ENCODE measurements at regions not wholly inside any gene's neighbourhood (a gene's known extent, or its start where the extent isn't known, plus 50 kb on each side); places are given as distances from the start of the nearest gene placed in this dataset.

DNA sequence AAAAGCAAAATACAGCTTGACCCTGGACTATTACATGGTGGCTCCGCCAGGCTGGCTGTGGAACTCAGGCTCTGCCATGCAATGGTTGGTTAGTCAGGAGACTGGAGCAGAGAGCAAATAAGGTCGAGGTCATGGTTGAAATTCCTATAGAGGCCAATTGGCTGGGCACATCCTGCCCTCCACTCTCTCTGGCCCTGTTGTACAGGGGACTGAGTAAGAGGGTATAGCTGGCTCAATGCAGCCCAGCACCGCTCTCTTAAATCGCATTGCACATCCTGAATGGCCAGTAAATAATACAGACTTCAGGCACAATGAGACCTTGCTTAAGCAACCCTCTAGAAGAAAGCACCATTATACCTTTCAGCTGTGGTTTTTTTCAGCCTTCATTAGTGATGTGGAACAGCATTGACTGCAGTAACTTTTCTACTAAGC, 59.3 kb upstream of the PPP2R5A start:
- peak; percentile 48 to 50 for ATAC-seq (replicated peaks)
- Mint-ChIP-seq H3K27ac (no peak overlapping the region), H3K36me3 (no peaks in the 10 kb centered on the region), H3K4me1 (peaks cover 10 to 11% of the 10 kb centered on the region in 2 donors), H3K9me3 (no peaks in the 10 kb centered on the region), H3K4me3 (no peak overlapping the region), H3K27me3 (no peaks in the 10 kb centered on the region)
- no peak for DNase-seq

GRCh38 chr1:212226467-212226866, 58.7 kb upstream of the PPP2R5A start:
- no peak for DNase-seq
- Mint-ChIP-seq H3K4me1 (peaks cover 10 to 11% of the 10 kb centered on the region in 2 donors), H3K4me3 (no peak overlapping the region), H3K36me3 (no peaks in the 10 kb centered on the region), H3K9me3 (no peaks in the 10 kb centered on the region), H3K27me3 (peaks cover 0 to 3% of the 10 kb centered on the region in 2 donors), H3K27ac (peak overlapping the region; percentile 14)
- no peak for ATAC-seq (replicated peaks)

- peaks cover 0 to 3% of the 10 kb centered on the region in 2 donors for H3K27me3 Mint-ChIP-seq
- H3K27ac Mint-ChIP-seq: no peak overlapping the region
- no peak overlapping the region for H3K4me3 Mint-ChIP-seq
- DNase-seq (no peak), ATAC-seq (replicated peaks) (no peak)
- H3K9me3 Mint-ChIP-seq: no peaks in the 10 kb centered on the region
- no peaks in the 10 kb centered on the region for H3K36me3 Mint-ChIP-seq
- H3K4me1 Mint-ChIP-seq: peaks cover 10 to 11% of the 10 kb centered on the region in 2 donors
Observed at GRCh38 chr1:212228076-212228475, 57.1 kb upstream of the PPP2R5A start.

DNA sequence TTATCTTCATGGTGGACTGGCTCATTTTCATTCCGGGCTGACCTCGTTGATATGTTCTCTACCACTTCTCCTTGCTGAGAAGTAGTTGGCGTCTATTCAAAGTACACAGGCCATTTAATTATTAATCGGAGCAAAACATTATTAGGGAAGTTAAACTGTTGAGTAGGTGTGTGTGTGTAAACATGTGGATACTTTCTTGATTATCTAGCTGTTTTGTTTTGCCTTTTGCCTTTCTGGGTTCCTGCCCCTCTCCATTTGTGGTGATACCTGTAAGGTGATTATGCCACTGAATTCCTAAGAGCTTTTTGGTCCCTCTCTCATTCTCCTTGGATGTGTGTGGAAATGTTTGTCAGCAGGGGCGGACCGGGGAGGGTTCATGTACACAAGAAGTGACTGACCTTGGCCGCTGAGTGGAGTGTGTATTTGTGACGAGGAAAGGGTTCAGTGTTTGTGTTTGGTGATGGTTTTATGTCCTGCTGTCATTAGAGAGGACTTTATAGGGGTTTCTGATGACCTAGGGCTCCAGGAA, 56.6 kb upstream of the PPP2R5A start:
- ATAC-seq (replicated peaks): no peak
- no peak overlapping the region for H3K27ac Mint-ChIP-seq
- H3K4me3 Mint-ChIP-seq: no peak overlapping the region
- H3K4me1 Mint-ChIP-seq: peaks cover 12 to 16% of the 10 kb centered on the region in 2 donors
- H3K27me3 Mint-ChIP-seq: peaks cover 0 to 3% of the 10 kb centered on the region in 2 donors
- no peak for DNase-seq
- no peaks in the 10 kb centered on the region for H3K9me3 Mint-ChIP-seq
- no peaks in the 10 kb centered on the region for H3K36me3 Mint-ChIP-seq

- no peak overlapping the region for H3K4me3 Mint-ChIP-seq
- no peak overlapping the region for H3K27ac Mint-ChIP-seq
- H3K9me3 Mint-ChIP-seq: no peaks in the 10 kb centered on the region
- ATAC-seq (replicated peaks) (no peak), DNase-seq (no peak)
- peaks cover 10 to 21% of the 10 kb centered on the region in 2 donors for H3K4me1 Mint-ChIP-seq
- no peaks in the 10 kb centered on the region for H3K36me3 Mint-ChIP-seq
- peaks cover 0 to 3% of the 10 kb centered on the region in 2 donors for H3K27me3 Mint-ChIP-seq
Observed at GRCh38 chr1:212229654-212230053, 55.6 kb upstream of the PPP2R5A start.

DNA sequence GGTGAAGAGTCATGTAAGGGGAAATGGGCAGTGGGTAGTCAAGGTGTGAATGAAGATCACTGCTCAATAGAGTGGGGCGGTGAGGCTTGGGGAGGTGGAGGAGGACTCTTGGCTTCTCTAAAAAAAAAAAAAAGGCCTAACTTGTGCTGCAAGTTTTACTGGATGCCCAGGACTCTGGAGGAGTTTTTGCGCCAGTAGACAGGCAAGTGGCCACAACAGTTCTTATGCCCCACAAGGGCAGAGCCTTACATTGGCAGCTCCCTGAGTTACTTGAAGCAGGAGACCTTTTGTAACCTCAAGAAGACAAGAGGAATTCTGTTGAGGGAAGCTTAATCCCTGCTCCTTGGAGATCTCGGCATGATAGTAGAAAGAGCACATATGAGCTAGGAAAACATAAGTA, 54.9 kb upstream of the PPP2R5A start:
- Mint-ChIP-seq H3K9me3 (no peaks in the 10 kb centered on the region), H3K36me3 (no peaks in the 10 kb centered on the region), H3K27ac (no peak overlapping the region), H3K27me3 (peaks cover 0 to 3% of the 10 kb centered on the region in 2 donors), H3K4me3 (no peak overlapping the region), H3K4me1 (peaks cover 11 to 26% of the 10 kb centered on the region in 2 donors)
- DNase-seq: no peak
- ATAC-seq (replicated peaks): no peak

- Mint-ChIP-seq H3K27ac (no peak overlapping the region), H3K4me1 (peaks cover 7 to 17% of the 10 kb centered on the region in 2 donors), H3K9me3 (no peaks in the 10 kb centered on the region), H3K27me3 (peaks cover 0 to 3% of the 10 kb centered on the region in 2 donors), H3K36me3 (no peaks in the 10 kb centered on the region), H3K4me3 (no peak overlapping the region)
- DNase-seq (no peak), ATAC-seq (replicated peaks) (no peak)
Observed at GRCh38 chr1:212231372-212231771, 53.8 kb upstream of the PPP2R5A start.

- Mint-ChIP-seq H3K4me1 (peaks cover 6 to 15% of the 10 kb centered on the region in 2 donors), H3K4me3 (no peak overlapping the region), H3K9me3 (no peaks in the 10 kb centered on the region), H3K27me3 (peaks cover 0 to 3% of the 10 kb centered on the region in 2 donors), H3K27ac (no peak overlapping the region), H3K36me3 (no peaks in the 10 kb centered on the region)
- no peak for DNase-seq
- ATAC-seq (replicated peaks): no peak
Observed at GRCh38 chr1:212232090-212232489, 53.1 kb upstream of the PPP2R5A start.

DNA sequence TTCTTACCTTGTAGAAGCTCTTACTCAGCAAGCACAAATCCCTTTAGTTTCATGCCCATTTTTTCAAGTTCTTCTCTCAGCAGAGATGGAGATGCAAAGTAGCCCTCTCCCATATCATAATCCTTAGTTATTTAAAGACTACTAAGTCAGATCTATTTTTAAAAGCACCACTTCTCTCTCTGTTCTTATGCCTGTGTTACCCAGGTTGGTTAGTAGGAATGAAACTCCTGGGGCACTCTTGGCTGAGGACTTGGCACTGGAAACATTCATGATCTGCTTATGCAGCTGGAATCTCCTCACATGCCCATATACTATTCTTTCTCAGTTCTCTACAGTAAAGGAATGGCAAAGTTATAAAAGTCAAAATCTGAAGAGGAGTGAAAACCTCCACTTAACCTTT, 51.9 kb upstream of the PPP2R5A start:
- DNase-seq (no peak), ATAC-seq (replicated peaks) (no peak)
- no peaks in the 10 kb centered on the region for H3K9me3 Mint-ChIP-seq
- H3K4me3 Mint-ChIP-seq: no peak overlapping the region
- no peak overlapping the region for H3K27ac Mint-ChIP-seq
- no peaks in the 10 kb centered on the region for H3K36me3 Mint-ChIP-seq
- peaks cover 0 to 3% of the 10 kb centered on the region in 2 donors for H3K27me3 Mint-ChIP-seq
- peaks cover 5 to 15% of the 10 kb centered on the region in 2 donors for H3K4me1 Mint-ChIP-seq

DNA sequence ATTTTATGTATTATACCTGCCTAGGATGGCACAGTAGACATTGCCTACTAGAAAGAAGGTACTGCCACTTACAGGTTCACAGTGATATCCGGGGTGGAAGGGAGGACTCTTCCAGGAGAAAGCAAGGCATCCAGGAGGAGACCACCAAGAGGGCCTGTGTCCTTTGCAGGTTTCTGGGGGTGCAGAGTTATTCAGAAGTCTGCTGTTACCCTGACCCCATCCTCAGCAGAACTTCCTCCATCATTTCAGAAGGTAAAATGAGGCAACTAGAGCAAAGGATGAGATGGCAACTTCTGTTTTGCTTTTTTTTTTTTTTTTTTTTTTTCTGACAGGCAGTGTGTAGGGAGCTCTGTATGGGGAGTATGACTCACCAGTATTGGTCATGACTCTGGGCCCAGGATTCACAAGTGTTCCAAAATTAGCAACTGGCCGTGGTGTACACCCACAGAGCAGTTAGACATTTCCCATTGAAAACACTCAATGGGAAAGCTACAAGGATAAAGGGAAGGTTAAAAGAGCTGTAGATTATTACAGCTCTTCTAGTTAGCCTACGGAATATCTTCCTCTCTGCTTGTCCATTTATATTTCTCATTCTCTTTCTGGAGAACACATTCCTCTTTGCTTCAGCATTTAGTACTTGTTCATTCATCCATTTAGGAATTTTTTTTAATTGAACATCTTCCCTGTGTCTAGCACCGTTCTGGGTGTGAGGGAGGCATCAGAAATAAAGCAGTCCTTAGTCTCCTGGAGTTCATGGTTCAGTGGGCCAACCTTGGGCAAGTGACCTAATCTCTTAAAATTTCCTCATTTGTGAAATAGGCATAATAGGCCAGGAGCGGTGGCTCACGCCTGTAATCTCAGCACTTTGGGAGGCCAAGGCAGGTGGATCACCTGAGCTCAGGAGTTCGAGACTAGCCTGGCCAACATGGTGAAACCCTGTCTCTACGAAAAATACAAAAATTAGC, 50.5 kb upstream of the PPP2R5A start:
- Mint-ChIP-seq H3K27ac (no peak overlapping the region), H3K9me3 (no peaks in the 10 kb centered on the region), H3K4me3 (no peak overlapping the region), H3K36me3 (no peaks in the 10 kb centered on the region), H3K27me3 (peaks cover 0 to 3% of the 10 kb centered on the region in 2 donors), H3K4me1 (peaks cover 5 to 15% of the 10 kb centered on the region in 2 donors)
- DNase-seq (peak; percentile 6), ATAC-seq (replicated peaks) (peak; percentile 84 to 90)
